Vagina (tissue), 2 donors: ENCODE measurements at regions not wholly inside any gene's neighbourhood (a gene's known extent, or its start where the extent isn't known, plus 50 kb on each side); places are given as distances from the start of the nearest gene placed in this dataset.

Experiments used
- CTCF ChIP-seq, 3 experiments: fragments of 450-650 bp in 2 of 3; fragments of 200-600 bp in 1 of 3; sonication (generic) in 1 of 3; IDR thresholded peaks; one replicate each; pipeline ENCODE4 v1.5.1; 2017 to 2019; ENCODE audit warnings: antibody characterized with exemption in 3 of 3, mild to moderate bottlenecking in 2 of 3, moderate library complexity in 2 of 3
- POLR2AphosphoS5 ChIP-seq, 2 donors: sonication (generic); formaldehyde crosslinking; IDR thresholded peaks; one replicate each; pipeline ENCODE4 v1.9.0; 2017; ENCODE audit warnings: antibody characterized with exemption in 2 of 2, mild to moderate bottlenecking in 2 of 2, low read depth in 1 of 2; ENCODE audit not compliant: insufficient read depth in 1 of 2

- TF ChIP-seq CTCF (IDR thresholded peaks at IDR 0.05) (no peak), POLR2AphosphoS5 (IDR thresholded peaks at IDR 0.05; ENCODE audit: insufficient read depth in 1 of 2, low read depth in 1 of 2) (no peak)
Observed at GRCh38 chr1:230537456-230537855, 104.8 kb upstream of the COG2 start.
